GM21717 (cell line): ENCODE measurements at regions not wholly inside any gene's neighbourhood (a gene's known extent, or its start where the extent isn't known, plus 50 kb on each side); places are given as distances from the start of the nearest gene placed in this dataset.
"Not testable (repeated sequence)": the region's sequence is repeated elsewhere in the genome, so short reads cannot be mapped to it uniquely, and the experiment has no call there.

Source experiments
- ATAC-seq: cut with Tn5 transposase; IDR thresholded peaks from one replicate; pipeline ENCODE4 v1.9.1; 2021; ENCODE audit warnings: mild to moderate bottlenecking, moderate library complexity; ENCODE audit not compliant: unreplicated experiment

GRCh38 chr13:69283301-69283700 is 824.3 kb upstream of the ATXN8OS start:
- no peak for ATAC-seq

- no peak for ATAC-seq
Observed at GRCh38 chr13:69280399-69280798, 827.2 kb upstream of the ATXN8OS start.

- peak; percentile 72 for ATAC-seq
Observed at GRCh38 chr13:69279213-69279612, 828.4 kb upstream of the ATXN8OS start.

GRCh38 chr13:69274231-69274630 is 833.4 kb upstream of the ATXN8OS start:
- no peak for ATAC-seq

- ATAC-seq, result no peak
Observed at GRCh38 chr13:69264362-69265334, 843.0 kb upstream of the ATXN8OS start.

- ATAC-seq, result no peak
Observed at GRCh38 chr13:69243366-69243765, 864.3 kb upstream of the ATXN8OS start.

- no peak for ATAC-seq
Observed at GRCh38 chr13:69234171-69234570, 873.5 kb upstream of the ATXN8OS start.

GRCh38 chr13:69226427-69226826 is 881.2 kb upstream of the ATXN8OS start:
- ATAC-seq, result no peak

- not testable (repeated sequence) for ATAC-seq
Observed at GRCh38 chr13:69221633-69222498, 885.8 kb upstream of the ATXN8OS start.

- ATAC-seq, result no peak
Observed at GRCh38 chr13:69213396-69213795, 894.2 kb upstream of the ATXN8OS start.

GRCh38 chr13:69204620-69205019 is 903.0 kb upstream of the ATXN8OS start:
- ATAC-seq, result no peak

- ATAC-seq, result no peak
Observed at GRCh38 chr13:69202996-69203395, 904.6 kb upstream of the ATXN8OS start.

GRCh38 chr13:69199664-69200063 is 908.0 kb upstream of the ATXN8OS start:
- ATAC-seq, result no peak

- no peak for ATAC-seq
Observed at GRCh38 chr13:69198706-69199105, 908.9 kb upstream of the ATXN8OS start.

- no peak for ATAC-seq
Observed at GRCh38 chr13:69194130-69194529, 913.5 kb upstream of the ATXN8OS start.

GRCh38 chr13:69180034-69180433 is 927.6 kb upstream of the ATXN8OS start:
- ATAC-seq, result no peak

- no peak for ATAC-seq
Observed at GRCh38 chr13:69178000-69178399, 929.6 kb upstream of the ATXN8OS start.

- ATAC-seq, result no peak
Observed at GRCh38 chr13:69168436-69168835, 939.2 kb upstream of the ATXN8OS start.

- ATAC-seq, result no peak
Observed at GRCh38 chr13:69155136-69155535, 952.5 kb upstream of the ATXN8OS start.

GRCh38 chr13:69142101-69142500 is 965.5 kb upstream of the ATXN8OS start:
- ATAC-seq, result no peak

- no peak for ATAC-seq
Observed at GRCh38 chr13:69124996-69125395, 982.6 kb upstream of the ATXN8OS start.
